HG03025 (cell line): ENCODE measurements at regions not wholly inside any gene's neighbourhood (a gene's known extent, or its start where the extent isn't known, plus 50 kb on each side); places are given as distances from the start of the nearest gene placed in this dataset.
"Not testable (repeated sequence)": the region's sequence is repeated elsewhere in the genome, so short reads cannot be mapped to it uniquely, and the experiment has no call there.

Experiments used
- ATAC-seq: cut with Tn5 transposase; IDR thresholded peaks from one replicate; pipeline ENCODE4 v1.9.1; 2021; ENCODE audit warnings: mild to moderate bottlenecking, moderate library complexity; ENCODE audit not compliant: unreplicated experiment, low FRiP score

DNA sequence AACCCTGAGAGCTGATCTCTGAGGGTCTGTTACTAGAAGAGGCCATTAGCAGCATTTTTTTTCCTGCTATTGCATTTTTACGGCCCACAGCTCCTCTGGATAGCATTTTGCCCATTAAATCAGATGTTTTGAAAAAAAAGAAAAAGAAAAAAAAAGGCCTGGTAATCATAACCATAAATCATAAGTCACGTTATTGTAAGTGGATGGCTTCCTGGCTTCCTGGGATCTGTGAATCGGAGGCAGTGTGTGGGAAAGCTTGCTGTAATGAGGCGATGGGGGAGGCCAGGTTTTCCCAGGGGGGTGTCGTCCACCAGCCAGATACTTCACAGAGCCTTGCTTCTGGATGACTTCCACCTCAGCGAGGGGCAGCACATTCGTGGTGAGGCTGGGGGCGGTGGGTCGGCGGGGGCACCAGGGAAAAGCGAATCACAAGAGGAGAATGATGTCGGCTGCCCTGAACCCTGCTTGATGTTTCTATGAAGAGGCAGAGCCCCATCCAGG, 106.5 kb upstream of the SYT13 start:
- ATAC-seq, result no peak

DNA sequence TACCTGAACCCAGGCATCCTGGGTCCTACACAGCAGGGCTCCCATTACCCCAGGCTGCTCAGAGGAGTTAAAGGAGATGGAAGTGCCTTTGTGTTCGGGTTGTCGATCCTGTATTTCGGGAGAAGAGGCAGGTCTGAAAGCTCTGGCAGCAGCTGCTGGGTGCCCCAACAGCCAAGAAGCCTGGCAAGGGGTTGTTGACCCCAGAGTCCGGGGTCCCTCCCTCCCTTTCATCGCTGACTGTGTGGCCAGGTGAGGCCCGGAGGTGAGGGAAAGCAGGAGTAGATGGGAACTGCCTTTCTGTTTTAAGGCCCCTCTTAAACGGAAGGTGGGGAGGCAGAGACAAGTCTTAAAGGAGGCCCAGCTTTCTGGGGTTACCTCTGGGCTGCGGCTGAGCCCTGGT, 106.0 kb upstream of the SYT13 start:
- no peak for ATAC-seq

DNA sequence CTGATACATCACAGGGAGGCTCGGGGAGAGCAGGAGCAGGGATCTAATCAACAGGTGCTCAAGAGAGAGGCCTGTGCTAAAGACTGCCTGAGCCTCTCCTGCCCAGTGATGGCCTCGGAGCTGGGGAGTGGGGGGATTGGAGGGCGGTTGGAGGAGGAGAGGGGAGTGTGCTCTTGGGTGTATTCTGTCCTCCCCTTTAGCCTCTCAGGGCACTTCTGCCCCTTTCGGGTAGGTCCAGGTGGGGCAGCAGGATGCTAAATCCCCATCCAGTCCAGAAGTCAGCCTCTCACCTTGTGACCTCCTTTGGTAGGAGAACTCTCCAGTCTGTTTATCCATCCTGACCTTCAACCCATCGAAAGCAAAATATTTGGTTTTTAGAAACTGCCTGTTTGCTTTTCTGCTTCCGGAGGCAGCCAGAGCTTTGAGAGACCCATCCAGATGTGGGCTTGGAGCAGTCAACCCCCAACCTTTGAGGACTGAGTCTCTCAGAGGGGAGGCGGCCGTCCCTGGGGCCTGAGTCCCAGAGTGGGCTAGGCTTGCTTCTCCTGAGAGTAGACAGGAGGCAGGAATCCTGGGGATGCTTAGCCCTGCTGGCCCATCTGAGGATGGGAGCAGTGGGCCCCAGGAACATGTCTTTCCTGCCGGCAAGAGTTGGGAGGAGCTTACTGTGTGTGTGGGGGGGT, 105.2 kb upstream of the SYT13 start:
- ATAC-seq, result no peak

DNA sequence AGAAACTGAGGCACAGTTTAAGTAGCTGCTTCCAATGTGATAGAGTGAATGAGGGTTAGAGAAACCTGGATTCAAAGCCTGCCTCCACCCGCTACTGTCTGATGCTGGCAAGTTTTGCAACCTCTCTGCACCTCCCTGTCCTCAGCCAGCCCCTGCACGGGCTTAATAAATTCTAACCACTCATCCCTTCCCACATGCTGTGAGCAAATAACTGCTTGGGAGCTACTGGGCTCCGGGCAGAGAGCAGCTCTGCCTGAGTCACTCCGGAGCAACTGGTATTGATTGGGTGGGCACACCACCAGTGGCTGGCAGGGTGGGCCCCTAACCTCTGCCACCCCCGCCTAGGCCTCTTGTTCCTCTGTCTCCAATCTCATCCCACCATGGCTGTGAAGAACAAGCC, 104.3 kb upstream of the SYT13 start:
- ATAC-seq, result no peak

DNA sequence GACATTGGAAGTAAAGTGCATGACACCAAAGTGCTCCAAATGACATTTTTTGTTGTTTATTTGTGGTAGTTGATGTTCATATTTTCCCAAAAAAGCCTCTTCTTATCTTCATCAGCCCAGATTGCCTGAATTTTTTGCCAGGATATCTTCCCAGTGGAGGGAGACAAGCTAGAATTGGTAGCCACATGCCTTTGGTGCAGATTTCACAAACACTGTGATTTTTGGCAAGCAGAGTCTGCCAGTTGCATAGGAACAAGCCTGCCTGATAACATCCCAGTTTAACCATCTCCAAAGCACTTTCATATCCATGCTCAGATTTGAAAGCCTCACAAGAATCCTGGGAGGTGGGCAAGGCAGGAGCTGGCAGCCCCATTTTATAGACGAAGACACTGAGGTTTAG, 102.3 kb upstream of the SYT13 start:
- ATAC-seq, result no peak

DNA sequence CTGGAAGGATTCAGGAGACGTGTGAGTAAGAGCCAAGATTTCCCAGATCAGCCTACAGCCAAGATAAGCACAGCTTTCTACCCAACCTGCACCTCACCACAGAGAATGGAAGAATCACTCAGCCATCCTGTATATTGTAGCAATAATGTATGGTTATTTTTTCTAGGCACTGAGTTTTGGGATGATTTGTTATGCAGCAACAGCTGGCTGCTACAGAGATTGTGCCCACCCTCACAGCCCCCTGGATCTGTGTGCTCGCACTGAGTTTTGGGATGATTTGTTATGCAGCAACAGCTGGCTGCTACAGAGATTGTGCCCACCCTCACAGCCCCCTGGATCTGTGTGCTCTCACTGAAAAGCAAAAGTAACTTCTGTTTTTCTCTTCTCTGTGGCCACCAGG, 101.7 kb upstream of the SYT13 start:
- not testable (repeated sequence) for ATAC-seq

DNA sequence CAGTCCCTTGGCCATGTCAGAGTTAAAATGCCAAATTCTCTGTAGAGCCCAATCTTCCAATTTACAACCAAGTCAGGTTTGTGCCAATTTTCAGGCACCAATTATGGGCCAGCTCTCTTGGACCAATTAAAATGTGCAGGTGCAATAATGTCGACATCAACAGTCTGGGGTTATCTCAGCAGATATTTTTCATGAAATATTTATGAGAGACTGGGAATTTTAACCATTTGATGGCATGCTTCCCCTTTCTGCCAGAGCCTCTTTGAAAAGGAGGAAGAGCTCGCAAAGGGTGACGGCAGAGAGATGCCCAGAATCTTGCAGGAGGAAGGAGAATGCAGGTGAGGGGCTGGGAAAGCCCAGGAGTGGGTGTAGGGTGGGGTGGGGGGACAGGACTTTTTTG, 100.8 kb upstream of the SYT13 start:
- no peak for ATAC-seq

DNA sequence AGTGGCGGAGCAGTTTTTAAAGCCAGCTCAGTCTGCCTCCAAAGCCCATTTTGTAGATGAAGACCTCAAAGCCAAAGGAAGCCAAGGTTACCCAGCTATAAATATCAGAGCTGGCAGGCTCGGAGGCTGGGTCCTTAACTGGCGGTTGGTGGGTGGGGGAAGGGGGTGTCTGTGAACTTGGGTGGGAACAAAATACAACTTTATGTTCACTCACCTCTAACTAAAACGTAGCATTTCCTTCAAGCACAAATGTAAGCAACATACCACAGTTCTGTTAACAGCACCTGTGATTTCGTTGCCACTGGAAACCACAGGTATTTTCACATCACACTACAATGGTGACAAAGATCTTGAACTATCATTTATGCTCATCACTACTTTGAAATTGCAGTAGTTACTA, 99.7 kb upstream of the SYT13 start:
- ATAC-seq, result no peak

DNA sequence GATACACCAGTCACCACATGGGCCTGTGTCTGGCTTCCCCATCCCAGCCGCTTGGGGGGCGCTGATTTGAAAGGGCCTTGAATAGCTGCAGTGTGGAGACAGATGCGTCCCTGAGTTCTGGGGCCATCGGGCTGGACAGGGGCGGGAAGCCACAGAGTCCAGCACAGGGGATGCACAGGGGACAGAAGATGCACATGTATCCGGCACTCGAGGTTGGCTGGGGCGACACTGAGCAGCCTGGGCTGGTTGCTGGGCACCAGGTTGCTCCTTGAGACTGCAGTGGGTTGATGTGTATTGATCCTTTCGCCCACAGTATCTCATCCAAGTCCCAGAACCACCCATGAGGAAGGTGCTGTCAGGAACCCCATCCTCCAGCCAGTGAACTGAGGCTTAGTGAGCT, 99.3 kb upstream of the SYT13 start:
- no peak for ATAC-seq

DNA sequence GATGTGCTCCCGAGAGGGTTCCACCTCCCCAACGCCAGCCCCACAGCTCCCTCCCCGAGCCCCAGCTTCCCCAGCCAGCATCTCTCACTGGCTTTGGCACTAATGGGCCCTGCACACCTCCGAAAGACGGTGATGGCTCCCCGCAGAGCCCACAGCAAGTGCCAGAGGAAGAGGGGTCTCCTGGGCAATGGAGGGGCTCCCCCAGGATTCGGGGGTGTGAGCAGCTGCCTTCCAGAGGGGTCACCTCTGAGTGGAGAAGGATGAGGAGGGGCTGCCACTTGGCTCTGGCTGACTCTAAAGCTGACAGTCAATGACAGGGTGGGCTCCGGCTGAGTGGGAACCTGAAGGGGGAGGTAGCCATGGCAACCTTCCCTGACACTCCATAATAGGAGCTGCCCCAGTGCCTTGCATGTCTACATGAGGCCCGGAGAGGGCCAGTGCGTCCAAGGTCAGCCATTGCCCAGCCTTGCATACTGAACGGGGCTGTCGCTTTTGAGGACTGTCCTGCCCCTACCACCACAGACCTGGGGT, 98.6 kb upstream of the SYT13 start:
- no peak for ATAC-seq

DNA sequence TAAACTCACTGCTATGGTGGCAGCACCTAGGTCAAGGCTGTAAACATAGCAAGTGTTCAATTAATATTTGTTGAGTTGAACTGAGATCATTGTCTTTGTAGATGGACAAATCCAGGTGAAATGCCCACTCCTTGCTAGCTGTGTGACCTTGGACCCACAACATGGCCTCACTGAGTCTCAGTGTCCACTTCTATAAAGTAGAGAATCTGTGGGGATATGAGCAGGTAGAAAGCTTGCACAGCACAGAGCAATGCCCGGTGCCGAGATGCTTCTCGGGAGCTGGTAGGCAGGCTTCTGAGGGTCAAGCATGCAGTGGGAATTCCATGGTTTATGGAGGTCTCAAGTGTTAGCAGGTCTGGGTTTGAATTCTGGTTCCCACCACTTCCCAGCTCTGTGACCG, 97.9 kb upstream of the SYT13 start:
- no peak for ATAC-seq

DNA sequence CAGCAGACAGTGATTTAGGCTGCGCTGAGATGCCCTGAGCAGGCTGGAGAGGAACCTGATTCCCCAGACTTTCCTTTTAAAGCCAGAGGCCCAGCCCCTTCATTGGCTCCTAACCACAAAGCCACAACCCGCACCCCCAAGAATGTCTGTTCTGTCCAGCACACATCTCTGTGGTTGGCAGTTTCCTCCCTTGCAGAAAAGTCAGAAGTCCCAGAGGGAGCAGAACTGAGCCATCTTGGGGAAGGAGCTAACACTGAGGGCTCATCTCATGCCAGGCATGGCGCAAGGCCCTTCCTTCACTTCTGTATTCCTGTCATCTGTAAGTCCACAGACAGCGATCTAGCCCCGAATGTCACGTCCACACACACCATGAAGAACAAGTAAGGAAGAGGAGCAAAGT, 97.1 kb upstream of the SYT13 start:
- no peak for ATAC-seq

DNA sequence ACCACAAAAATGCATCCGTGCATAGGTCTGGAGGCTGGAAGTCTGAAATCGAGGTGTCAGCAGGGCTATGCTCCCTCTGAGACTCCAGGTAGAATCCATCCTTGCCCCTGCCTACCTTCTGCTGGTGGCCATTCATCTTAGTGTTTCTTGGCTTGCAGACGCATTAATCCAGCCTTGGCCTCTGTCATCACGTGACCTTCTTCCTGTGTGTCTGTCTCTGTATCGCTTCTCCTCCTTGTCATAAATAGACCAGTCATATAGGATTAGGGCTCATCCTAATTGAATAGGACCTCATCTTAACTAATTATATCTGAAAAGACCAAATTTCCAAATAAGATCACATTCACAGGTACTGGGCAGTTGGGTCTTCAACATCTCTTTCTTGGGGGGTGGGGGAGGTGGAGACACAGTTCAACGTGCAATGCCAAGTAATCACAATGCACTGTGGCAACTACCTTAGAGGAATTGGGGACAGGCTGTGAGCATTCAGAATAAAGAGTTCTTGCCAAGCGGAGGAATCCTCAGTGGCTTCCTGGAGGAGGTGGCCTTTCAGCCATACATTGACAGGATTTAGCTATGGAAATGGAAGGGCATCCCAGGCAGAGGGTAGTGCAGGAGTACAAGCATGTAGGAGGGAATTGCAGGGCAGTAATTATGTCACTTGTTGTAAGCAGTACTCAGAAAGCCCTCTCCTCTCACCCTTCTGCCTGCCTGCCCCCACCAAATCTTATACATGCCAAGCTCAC, 96.2 kb upstream of the SYT13 start:
- no peak for ATAC-seq

DNA sequence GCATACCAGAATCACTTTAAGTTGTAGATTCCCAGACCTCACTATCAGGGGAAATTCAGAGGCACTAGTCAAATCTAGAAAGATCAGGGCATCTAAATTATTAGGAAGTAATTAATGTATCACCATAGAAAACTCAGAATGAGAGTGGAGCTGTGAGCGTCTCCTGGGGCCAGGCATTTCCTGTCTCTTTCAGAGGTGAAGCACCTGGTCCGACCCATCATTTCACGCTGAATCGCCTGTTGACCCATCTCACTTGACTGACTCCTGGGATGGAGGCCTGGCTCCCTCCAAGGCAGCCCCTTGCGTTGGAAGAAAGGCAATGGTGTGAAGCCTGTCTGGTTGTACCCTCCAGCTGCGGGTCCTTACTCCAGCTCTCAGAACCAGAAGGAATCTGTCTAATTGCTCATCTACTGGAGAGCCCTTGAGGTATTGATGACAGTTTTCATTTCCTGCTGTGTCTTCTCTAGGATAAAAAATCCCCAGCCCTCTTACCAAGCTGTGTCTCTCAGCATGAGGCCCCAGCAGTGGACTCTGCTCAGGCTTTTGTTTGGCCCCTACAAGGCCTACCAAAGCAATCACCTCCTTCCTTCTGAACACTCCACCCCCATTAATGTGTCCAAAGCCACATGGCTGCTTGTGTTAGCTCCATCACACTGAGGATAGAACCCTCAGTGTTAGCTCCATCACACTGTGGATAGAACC, 93.2 kb upstream of the SYT13 start:
- no peak for ATAC-seq

DNA sequence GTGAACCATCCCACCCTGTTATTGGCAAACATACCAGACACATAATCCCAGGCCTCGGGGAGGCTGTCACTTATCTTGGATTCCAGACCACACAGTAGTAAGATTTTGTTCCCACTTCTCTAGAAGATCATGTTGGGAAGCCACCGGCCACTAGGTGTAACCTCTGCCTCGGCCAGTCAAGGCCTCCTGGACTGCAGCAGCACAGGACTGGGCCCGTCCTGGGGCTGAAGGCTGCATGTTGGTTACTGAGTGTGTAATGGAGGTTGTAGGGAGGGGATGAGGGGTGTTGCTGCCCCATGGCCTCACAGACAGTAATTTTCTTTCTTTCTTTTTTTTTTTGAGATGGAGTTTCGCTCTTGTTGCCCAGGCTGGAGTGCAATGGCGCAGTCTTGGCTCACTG, 92.4 kb upstream of the SYT13 start:
- ATAC-seq, result no peak

DNA sequence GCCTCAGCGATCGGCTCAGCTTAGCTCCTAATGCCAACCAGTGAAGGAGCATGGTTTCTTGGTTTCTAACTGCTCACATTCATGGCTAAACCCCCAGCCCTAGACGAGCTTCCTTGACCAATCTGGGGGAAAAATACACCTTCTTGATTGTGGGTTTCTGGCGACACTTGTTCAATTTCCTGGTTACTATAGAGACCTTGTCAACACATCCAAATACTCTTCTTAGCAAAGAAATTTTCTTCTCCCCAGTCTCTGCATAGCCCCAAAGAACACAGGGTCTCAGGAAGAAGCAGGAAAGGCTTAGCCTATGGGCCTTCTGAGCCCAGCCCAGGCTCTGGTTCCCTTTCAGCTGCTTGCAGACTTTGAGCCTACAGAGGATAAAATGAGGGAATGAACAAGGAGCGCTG, 88.5 kb upstream of the SYT13 start:
- no peak for ATAC-seq

DNA sequence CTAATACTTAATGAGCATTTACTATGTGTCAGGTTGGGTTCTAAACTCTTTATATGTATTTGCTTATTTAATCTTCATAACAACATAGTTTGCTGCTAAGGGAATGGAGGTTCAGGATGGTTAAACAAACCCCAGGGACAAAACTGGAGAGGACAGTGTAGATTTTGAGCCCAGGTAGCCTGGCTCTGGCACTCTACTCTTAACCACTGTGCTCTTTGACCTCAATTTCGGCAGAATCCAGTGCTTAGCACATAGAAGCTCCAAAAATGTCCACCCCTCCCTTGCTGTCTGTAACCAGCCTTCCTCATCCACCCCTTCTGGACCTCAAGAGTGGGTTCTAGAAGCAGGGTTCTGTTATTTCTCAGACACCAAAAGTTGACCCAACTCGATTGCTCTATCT, 88.0 kb upstream of the SYT13 start:
- ATAC-seq, result no peak

DNA sequence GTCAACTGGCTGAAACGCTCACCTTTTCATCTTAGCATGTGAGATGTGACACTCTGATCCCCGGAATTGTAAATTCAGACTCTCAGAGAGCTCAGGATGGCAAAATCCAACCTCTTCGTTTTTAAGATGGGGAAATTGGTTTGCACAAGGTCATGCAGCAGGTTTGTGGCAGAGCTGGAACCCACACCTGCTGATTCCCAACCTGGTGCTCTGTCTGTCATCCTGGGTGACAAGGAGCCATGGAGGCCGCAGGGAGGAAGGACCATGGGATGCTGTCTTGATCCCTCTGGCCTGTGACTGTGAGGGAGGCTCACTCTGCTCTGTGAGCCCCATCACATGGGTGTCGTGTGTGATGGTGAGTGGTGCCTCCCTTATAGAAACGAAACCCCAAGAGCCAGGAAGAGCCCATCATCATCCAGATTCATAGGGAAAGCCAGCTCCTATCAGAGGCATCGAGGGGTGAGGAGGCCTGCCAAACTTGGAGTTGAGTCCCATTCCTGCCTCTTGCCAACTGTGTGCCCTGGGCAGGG, 87.4 kb upstream of the SYT13 start:
- ATAC-seq, result no peak

DNA sequence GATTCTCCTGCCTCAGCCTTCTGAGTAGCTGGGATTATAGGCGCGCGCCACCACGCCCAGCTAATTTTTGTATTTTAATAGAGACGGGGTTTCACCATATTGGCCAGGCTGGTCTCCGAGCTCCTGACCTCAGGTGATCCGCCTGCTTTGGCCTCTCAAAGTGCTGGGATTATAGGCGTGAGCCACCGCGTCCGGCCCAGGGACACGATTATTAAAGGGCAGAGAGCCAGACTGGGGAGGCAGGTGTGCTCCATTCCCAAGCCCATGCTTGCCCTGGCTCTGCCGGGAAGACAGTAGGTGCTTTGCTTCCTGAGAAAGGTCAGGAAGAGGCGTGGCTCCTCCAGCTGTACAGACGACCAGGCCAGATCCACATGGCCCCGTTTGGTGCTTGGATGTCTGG, 86.3 kb upstream of the SYT13 start:
- ATAC-seq, result not testable (repeated sequence)

DNA sequence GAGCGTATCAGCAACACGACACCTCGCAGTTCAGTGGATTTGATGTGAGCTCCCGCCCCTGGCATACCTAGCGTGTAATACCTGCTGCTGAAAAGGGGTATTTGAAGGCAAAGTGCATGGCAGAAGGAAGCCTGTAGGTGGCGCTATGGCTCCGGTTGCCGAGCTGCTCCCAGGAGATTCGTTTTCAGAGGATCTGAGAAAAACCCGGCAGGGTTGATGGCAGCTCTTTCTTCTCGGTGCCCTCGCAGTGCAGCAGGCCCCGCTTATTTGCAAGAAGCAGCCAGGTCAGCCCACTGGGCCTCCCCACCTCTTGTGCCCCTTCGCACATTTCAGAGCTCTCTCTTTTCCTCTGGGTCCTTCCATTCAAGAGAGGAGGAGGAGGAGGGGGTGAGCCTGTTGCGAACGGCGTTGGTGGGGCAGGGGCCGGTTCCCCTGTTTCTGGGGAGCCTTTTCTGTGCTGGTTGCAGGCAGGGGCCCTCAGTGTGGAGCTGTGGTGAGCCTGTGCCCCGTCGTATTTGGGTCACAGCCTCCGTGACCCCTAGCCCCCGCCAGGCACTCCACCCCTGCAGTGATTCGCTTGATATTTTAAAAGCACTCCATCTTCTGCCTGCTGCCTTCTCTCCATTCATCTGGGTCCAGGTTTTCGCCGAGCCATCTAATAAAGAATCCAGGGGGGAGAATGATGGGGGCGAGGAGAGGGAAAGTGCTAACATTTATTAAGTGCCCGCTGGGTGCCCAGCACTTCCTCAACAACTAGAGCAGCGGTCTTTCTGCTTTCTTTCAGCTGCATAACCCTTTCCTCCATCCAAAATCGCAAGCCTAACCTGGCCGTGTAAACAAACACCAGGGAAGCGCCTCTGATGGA, 85.3 kb upstream of the SYT13 start:
- ATAC-seq, result no peak
